Ovary (tissue), 3 donors: ENCODE measurements at regions not wholly inside any gene's neighbourhood (a gene's known extent, or its start where the extent isn't known, plus 50 kb on each side); places are given as distances from the start of the nearest gene placed in this dataset.
"Not testable (repeated sequence)": the region's sequence is repeated elsewhere in the genome, so short reads cannot be mapped to it uniquely, and the experiment has no call there.

ENCODE experiments used
- CTCF ChIP-seq, 3 donors: fragments of 450-650 bp in 2 of 3; fragments of 200-600 bp in 1 of 3; IDR thresholded peaks; one replicate each; pipeline versions ENCODE4 v1.5.1 to v1.8.0; 2016 to 2022; ENCODE audit warnings: antibody characterized with exemption in 3 of 3, mild to moderate bottlenecking in 1 of 3
- EP300 ChIP-seq: sonication (generic); formaldehyde crosslinking; IDR thresholded peaks from one replicate; pipeline ENCODE4 v1.6.1; 2017; ENCODE audit warnings: antibody characterized with exemption
- POLR2A ChIP-seq: fragments of 450-650 bp; IDR thresholded peaks from one replicate; pipeline ENCODE4 v1.6.1; 2017; ENCODE audit warnings: antibody characterized with exemption, mild to moderate bottlenecking, moderate library complexity
- donor health status: DM: no; HTN: no; CAD: no.

- not testable (repeated sequence) for TF ChIP-seq POLR2A; CTCF (IDR thresholded peaks at IDR 0.05); EP300
These were observed 2144.1 kb upstream of the TPTE start for GRCh38 chr21:8377093-8377841.
